GM04504 (cell line): ENCODE measurements at regions not wholly inside any gene's neighbourhood (a gene's known extent, or its start where the extent isn't known, plus 50 kb on each side); places are given as distances from the start of the nearest gene placed in this dataset.

ENCODE experiments used
- DNase-seq: peaks from one replicate; pipeline ENCODE4 v3.0.0-alpha.2; 2012; ENCODE audit warnings: low read depth

DNA sequence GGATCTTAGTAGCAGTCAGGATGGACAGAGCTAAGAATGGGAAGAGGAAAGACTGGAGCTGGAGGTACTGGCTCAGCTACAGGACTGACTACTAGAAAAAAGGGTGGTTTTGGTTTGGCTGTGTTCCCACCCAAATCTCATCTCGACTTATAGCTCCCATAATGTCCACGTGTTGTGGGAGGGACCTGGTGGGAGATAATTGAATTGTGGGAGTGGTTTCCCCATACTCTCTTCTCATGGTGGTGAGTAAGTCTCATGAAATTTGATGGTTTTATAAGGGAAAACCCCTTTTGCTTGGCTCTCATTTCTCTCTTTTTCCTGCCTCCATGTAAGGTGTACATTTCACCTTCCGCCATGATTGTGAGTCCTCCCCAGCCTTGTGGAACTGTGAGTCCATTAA lies 466.5 kb upstream of the DEPDC1 start:
- DNase-seq = no peak

DNA sequence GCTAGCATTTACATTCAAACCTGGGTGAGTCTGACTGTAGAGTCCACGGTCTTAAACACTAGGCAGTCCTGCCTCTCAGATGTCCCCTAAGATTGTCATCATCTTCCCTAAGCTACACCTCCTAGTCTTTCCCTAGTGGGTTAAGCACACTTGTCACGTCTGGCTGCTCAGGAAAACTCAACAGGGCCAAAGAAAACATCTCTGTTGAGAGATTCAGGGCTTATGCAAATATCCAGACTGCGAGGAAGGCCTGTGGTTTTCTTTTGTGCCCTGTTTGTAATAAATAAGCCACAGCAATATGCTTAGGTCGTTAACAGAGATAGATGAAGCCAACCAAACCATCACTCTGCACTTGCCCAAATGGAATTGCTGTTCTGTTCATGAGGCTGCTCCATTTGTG lies 472.6 kb upstream of the DEPDC1 start:
- DNase-seq = no peak

DNA sequence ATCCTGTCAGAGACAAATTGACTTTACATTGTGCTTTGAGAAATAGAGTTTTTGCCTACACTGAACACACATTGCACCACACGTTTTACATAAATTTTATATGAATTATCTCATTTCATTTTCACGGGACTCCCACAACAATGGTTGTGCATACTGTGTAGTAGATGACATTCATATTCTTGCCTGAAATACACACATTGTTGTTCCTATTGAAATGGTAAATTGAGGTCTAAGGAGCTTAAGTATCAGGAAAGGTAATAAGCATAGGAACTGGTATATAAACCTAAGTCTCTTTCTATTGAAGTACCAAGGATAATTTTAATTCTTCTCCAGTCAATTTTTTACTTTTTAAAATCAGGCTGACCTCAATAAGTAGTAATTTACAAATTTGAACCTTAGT lies 473.7 kb upstream of the DEPDC1 start:
- no peak for DNase-seq

DNA sequence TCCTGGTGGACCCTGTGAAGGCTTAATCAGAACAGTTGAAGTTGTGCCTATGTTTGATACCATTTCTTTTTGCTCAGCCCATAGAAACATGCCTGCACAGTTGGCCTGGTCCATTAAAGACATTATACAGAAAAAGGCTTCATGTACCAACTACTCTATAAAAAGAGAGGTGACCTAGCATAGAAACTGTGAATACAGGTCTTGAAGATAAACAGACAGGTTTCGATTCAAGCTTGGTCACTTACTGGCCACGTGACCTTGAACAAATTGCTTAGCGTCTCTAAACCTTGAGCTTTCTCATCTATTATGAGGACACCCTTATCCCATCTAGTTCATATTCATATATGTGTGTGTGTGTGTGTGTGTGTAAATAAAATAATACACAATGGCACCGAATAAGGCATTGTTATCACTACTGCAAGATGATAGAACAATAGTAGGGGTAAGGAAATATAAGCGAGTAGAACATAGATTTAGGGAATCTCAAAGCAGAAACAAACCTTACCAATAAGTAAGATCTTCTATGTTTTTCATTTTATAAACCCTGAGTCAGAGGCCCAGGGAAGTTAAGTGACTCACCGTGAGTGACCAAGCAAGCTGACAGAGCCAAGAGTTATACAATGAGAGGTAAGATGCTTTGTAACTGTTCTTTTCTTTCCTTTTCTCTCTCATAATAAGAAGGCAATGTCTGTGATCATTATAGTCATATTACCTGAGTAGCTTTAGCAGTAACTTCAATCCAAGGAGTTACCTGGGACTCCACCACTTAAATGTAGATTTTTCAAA lies 476.8 kb upstream of the DEPDC1 start:
- DNase-seq = no peak

DNA sequence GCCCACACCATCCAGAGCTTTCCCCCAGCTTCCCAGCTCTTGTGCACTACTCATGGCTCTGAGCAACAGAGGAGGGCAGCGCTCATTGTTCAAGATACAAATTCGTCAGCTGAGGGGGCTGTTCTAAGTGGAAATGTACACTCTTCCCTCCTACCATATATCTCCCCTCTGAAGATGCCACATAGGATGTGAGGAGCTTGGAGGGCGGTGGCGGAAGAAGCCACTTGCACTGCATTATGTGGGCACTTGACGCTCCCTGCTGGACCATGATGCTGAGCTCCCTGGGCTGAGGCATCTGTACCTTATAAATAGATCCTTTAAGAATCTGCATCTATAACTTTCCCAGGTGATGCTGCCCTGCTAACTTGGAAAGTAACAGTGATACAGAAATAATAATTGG lies 477.6 kb upstream of the DEPDC1 start:
- no peak for DNase-seq

DNA sequence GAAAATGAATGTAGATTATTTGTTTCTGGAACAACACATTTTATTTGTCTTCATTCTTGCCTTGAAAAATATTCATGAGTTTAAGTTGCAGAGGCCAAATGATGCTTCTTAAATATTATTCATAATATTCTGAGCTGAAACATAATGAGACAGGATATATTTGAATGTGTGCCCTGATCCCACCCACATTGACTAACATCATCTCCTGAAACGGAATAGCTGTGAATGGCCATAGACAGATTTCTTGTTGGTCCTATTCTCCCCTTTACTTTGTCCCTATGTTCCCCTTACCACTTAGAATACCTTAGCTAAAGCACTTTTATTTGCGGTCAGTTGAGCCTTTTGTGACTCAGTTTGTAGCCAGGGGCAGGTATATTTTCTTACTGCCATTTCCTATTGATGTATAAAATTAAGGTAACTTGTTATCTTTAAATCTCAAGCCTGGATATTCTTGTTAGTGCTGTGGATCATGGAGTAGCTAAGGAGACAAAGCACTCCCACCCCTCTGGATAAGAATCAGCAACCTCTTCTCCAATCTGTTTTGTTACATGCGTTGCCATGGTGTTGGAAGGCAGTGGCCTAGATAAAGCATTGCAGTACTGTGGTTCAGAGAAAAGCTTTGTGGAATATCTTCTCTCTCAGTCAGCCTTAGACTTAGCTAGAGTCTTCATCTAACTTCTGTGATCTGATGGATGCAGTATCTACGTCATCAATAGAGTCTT lies 478.5 kb upstream of the DEPDC1 start:
- DNase-seq = no peak

DNA sequence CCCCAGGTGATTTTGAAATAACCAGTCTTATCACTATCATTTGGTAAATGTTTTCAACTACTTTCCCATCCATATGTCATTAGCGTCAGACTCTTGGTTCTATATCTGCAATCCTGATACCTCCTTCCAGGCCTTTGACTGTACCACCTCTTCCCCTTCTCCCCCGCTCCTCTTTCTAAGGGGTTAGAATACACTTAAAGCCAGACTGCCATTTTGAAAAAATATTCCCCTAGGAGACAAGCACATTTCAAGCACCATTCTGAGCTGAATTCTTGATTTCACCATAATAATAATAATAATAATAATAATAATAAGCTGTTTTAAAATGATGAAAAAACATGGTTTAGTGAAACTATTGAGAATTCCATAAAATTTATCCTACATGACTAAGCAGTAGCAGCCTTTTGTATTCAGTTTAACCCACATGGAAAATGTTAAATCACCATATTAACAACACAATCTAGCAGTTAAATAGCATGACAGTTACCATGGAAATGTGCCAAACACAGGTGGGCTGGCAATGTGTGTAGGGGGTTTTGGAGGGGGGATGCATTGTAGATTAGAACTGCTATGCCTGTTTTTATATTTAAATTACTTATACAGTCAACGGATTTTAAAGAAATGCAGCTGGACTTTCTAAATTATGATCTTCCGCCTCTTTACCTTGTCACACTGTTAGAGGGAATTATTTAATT lies 480.2 kb upstream of the DEPDC1 start:
- no peak for DNase-seq

DNA sequence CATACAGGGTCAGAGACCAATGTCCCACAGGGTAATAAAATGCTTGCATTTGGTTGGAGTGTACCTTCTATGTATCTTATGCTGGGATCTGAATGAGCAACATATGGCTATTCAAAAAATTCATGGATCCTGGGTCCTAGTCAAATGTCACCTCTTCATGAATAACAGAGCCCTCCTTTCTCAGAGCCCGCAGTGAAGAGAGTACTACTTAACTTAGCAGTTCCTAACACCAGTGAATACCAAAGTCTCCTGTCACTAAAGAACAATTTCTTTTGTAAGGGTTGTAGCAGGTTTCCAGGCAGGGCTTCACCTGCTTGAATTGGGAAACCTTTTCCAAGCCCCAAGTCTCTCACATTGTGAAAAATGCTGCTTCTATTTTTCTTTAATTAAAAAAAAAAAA lies 483.0 kb upstream of the DEPDC1 start:
- no peak for DNase-seq

DNA sequence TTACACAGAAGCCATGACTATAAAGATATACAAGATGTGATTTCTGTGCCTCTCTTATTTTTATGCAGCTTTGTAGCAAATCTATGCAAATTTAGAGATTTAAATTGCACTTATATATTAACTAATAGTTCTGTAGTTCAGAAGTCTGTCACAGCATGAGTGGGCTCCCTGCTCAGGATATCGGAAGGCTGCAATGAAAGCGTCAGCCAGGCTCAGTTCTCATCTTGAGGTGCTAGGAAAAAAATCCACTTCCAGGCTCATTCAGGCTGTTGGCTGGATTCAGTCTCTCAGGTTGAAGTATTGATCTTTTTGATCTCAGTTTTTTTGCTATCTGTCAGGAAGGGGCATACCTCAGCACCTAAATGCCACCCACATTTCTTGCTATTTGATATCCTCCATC lies 487.4 kb upstream of the DEPDC1 start:
- DNase-seq = no peak

DNA sequence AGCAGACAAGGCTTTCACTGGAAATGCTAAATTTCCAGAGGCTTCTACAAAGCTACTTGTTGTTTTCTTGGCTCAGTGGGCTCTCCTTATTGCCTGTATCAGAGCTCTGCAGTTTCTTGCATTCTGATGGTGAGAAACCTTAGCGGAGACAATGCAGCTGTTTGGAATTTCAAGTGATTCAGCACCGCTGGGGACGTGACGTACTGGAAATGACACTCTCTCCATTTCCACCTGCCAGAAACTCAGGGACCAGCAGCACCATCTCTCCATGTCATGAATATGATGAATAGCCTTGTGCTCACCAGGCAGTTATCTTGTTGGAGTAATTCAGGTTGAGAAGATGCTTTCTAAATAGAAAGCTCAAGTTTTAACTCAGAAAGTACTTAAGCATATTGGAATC lies 497.2 kb upstream of the DEPDC1 start:
- DNase-seq = no peak

DNA sequence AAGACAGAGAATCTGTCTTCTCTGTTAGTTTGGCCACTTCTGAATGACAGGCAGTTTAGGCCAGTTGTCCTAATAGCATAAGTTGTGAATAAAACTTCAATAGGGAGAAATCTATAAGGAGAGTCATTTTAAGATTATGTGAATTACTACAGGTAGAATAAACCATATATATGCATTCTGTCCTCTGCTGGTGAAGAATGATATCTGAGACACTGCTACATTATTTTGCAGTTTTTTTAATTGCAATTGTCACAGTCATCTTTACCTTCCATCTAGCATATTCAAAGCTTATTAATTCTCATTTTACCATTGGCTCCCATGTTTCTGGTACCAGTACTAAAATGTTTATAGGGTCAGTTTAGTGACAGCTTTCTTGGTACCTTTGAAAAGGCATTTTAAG lies 519.6 kb upstream of the DEPDC1 start:
- no peak for DNase-seq

DNA sequence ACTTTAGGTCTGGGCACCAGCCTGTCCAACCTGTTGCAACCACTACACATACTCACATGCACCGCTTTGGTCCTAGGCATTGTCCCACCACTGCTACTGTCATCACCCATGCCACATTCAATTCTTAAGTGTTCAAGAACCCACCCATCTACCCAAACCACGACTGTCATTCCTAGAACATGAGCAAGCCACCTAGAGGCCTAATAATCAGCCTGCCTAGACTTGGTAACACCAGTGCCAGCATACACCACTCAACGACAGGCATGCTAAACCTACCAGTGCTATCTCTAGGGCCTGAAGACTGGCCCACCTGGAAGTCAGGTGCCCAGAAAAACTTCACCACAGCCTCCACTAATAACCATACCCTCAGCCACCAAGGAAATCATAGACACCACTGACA lies 532.8 kb upstream of the DEPDC1 start:
- no peak for DNase-seq

DNA sequence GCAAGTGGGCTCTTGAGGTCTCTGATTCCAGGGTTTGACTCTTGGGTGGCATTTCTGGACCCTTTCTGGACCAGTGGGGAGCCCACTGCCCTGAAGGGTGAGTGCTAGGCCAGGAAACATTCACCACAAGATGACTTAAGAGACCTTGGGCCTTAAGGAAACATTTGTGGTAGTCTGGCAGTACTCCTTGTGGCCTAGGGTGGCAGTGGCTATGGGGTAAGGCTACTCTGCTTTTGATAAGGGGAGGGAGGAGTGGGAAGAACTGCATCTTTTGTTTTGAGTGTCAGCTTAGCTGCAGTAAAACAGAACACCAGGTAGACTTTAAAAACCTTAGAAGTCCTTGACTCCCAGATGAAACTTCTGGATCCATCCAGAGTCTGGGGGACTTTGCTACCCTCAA lies 529.3 kb upstream of the LRRC7 start:
- no peak for DNase-seq

DNA sequence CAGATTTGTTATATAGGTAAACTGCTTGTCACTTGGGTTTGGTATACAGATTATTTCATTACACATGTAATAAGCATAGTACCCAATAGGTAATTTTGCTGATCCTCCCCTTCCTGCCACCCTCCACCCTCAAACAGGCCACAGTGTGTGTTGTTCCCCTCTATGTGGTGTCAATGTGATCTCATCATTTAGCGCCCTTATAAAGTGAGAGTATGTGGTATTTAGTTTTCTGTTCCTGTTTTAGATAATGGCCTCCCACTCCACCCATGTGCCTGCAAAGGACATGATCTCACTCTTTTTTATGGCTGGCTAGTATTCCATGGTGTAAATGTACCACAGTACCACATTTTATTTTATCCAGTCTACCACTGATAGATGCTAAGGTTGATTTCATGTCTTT lies 522.1 kb upstream of the LRRC7 start:
- DNase-seq = no peak

DNA sequence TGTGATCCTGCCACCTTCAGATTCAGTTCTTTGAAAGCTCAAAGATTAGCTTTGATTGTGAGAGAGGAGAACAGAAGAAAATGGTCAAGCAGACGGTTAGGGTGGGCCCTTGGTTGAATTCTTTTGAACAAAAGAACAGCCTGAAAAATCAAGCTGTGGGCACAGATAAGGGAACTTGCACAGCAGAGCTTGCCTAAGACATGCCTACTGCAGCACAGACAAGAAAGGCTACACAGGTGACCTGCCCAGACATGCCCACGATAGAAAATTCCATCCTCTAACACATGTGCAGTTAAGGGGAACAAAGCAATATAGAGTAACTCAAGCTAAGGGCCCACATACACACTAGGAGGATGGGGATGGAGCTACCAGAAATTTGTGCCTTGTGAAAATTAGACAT lies 512.5 kb upstream of the LRRC7 start:
- DNase-seq = no peak

DNA sequence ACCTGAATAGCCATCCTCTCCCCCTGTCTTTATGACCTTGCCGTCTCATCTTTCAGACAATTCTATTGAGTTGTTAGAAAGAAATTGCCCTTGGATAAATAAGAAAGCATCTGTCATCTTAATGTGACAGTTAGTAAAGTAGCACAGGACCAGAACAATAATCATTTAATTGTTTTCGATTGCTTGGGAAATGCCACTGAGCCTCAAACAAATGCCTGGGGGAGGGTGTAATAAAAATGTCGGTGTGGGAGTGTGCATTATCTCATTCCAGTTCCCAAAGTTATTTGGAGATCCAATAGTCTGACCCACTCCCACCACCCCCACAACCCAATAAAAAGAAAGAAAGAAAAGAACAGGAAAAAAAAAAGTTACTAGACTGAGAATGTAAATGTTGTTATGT lies 509.3 kb upstream of the LRRC7 start:
- no peak for DNase-seq

DNA sequence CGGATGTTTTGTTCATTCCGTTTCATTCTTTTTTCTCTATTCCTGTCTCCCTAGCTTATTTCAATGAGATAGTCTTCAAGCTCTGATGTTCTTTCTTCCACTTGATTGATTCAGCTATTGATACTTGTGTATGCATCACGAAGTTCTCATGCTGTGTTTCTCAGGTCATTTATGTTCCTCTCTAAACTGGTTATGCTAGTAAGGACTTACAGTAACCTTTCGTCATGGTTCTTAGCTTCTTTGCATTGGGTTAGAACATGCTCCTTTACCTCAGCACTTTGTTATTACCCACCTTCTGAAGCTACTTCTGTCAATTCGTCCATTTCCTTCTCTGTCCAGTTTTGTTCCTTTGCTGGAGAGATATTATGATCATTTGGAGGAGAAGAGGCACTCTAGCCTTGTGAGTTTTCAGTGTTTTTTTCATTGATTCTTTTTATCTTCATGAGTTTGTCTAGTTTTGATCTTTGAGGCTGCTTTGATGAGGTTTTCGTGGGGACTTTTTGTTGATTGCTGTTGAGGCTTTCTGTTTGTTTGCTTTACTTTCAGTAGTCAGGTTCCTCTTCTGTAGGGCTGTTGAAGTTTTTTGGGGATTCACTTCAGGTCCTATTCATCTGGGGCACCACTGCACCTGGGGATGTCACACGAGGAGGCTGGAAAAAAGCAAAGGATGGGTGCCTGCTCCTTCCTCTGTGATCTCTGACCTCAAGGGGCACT lies 496.9 kb upstream of the LRRC7 start:
- DNase-seq = no peak

DNA sequence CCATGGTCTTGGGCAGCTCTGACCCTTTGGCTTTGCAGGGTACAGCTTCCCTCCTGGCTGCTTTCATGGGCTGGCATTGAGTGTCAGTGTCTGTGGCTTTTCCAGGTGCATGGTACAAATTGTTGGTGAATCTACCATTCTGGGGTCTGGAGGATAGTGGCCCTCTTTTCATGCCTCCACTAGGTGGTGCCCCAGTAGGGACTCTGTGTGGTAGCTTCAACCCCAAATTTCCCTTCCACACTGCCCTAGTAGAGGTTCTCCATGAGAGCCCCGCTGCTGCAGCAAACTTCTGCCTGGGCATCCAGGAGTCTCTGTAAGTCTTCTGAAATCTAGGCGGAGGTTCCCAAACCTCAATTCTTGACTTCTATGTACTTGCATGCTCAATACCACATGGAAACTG lies 494.5 kb upstream of the LRRC7 start:
- DNase-seq = no peak

DNA sequence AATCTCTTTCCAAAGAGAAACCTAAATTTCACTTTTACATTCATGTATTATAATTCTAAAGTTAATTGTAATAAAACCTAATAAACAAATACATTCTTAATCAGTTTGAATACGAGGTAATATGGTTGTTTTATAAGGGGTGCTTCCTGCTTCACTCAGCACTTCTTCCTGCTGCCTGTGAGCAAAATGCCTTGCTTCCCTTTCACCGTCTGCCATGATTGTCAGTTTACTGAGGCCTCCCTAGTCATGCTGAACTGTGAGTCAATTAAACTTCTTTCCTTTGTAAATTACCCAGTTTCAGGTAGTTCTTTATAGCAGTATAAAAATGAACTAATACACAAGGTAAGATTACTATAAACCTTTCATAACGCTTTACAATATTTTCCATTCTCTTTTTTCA lies 491.1 kb upstream of the LRRC7 start:
- no peak for DNase-seq

DNA sequence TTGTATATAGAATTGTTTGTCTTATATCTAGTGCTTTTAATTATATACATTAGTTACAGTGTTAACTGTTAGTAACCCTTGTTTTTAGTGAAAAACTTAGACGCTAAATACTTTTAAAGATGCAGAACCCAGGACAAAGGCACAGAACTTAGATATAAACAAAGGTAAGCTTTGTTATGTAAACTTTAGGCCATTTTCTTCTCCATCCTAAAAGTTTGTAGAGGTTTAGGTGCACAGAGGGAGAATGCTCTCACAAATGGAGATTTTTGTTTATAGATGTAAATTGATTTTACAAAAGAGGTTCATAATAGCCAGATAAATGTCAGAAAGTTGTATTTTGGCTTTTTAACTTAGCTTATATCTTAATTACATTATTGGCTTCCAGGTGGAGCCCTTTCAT lies 490.5 kb upstream of the LRRC7 start:
- DNase-seq = no peak

DNA sequence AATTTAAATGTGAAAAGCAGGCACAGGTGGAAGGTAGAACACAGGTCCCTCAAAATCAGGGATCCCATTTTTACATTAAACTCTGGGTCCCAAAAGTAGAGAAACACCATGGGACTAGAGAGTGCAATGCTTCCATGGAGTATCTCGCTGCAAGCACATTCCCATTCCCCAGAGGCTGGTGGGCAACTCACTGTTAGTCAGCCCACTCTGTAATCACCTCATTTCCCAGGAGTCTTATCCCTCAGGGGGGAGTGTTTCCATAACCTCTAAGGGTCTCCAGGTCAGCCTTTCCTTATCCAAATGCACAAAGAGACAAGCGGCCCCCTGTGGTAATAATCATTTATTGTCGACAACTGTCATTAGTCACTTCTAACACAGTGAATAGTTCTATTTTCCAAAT lies 490.1 kb upstream of the LRRC7 start:
- DNase-seq = no peak

DNA sequence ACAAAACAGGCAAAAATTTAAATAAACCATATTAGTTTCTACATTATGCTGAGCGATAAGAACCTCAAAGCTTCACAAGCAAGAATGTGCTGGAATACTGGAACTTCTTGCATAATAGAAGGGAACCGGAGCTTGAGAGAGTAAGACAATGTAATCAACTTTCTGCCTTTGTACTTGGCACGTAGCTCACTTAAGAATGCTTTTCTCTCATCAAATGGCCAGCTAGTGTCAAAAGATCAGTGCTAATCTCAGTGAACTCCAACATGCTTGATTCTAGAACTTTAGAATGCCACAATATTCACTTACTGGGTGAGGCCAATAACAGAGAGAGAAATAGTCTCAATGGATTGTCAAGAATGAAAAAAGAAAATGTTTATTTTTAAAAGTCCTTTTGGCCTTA lies 486.1 kb upstream of the LRRC7 start:
- DNase-seq = no peak

DNA sequence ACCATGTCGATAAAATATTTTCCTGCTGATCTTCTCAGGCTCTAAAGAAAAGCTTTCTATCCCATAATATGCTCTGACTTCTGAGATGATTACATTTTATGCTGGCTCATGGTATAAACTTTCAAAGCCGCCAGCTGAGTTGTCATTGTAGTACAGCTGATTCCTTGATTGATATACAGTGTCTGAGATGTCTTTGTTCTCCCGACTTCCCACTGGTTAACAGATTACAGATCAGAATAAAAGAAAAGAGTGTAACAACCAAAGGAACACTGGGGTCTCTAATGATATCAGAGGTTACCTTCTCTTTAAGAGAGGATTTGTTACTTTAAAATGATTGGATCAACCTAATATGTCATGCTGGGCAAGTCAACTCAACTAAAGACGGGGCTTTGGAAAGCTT lies 485.4 kb upstream of the LRRC7 start:
- DNase-seq = no peak
